DOHH2 (cell line): ENCODE measurements at regions not wholly inside any gene's neighbourhood (a gene's known extent, or its start where the extent isn't known, plus 50 kb on each side); places are given as distances from the start of the nearest gene placed in this dataset.

Experiments
- H3F3A ChIP-seq: fragments of 200-600 bp; sonication (generic), shearing (Covaris generic); 2 replicates; pipeline ENCODE4 v1.6.0; 2016; ENCODE audit warnings: antibody characterized with exemption, mild to moderate bottlenecking; ENCODE audit not compliant: control insufficient read depth, insufficient read depth
- H3K27ac ChIP-seq: fragments of 200-600 bp; sonication (generic); 2 replicates; pipeline ENCODE4 v1.5.1; 2014; ENCODE audit warnings: low read depth, mild to moderate bottlenecking, low read length, moderate library complexity
- H3K27me3 ChIP-seq: fragments of 200-600 bp; sonication (generic); 2 replicates; pipeline ENCODE4 v1.6.1; 2014; ENCODE audit warnings: mild to moderate bottlenecking, low read length, mixed read lengths; ENCODE audit not compliant: control insufficient read depth
- H3K36me3 ChIP-seq: fragments of 200-600 bp; sonication (generic); 2 replicates; pipeline ENCODE4 v1.6.1; 2014; ENCODE audit warnings: mild to moderate bottlenecking, low read length, moderate library complexity, mixed read lengths; ENCODE audit not compliant: control insufficient read depth
- H3K4me1 ChIP-seq: fragments of 200-600 bp; sonication (generic); 2 replicates; pipeline ENCODE4 v1.6.1; 2014; ENCODE audit warnings: mild to moderate bottlenecking, low read length, mixed read lengths; ENCODE audit not compliant: control insufficient read depth
- H3K4me2 ChIP-seq: fragments of 200-600 bp; sonication (generic); 2 replicates; pipeline ENCODE4 v1.6.0; 2014; ENCODE audit warnings: mild to moderate bottlenecking, low read length, moderate library complexity
- H3K4me3 ChIP-seq: fragments of 200-600 bp; sonication (generic); 2 replicates; pipeline ENCODE4 v1.5.1; 2014; ENCODE audit warnings: mild to moderate bottlenecking, low read length, mixed read lengths
- H3K79me2 ChIP-seq: fragments of 200-600 bp; sonication (generic); 2 replicates; pipeline ENCODE4 v1.6.1; 2014; ENCODE audit warnings: mild to moderate bottlenecking, low read length, mixed read lengths; ENCODE audit not compliant: control insufficient read depth
- H3K9me2 ChIP-seq: fragments of 200-600 bp; sonication (generic); replicated peaks from 2 replicates; pipeline ENCODE4 v1.6.1; 2014; ENCODE audit warnings: mild to moderate bottlenecking, low read length, mixed read lengths; ENCODE audit not compliant: control insufficient read depth
- H3K9me3 ChIP-seq: fragments of 200-600 bp; sonication (generic); 2 replicates; pipeline ENCODE4 v1.6.1; 2014; ENCODE audit warnings: antibody characterized with exemption, low read length, mixed read lengths; ENCODE audit not compliant: control insufficient read depth, insufficient read depth
- H4K20me1 ChIP-seq: fragments of 200-600 bp; sonication (generic); 2 replicates; pipeline ENCODE4 v1.6.0; 2014; ENCODE audit warnings: low read depth, mild to moderate bottlenecking, antibody characterized with exemption, low read length, moderate library complexity; ENCODE audit not compliant: control insufficient read depth, insufficient read depth
- CTCF ChIP-seq: fragments of 200-600 bp; sonication (generic); IDR thresholded peaks from one replicate; pipeline ENCODE4 v1.5.1; 2014; ENCODE audit warnings: antibody characterized with exemption, mild to moderate bottlenecking, low read depth, low read length; ENCODE audit not compliant: poor library complexity, severe bottlenecking
- EZH2phosphoT487 ChIP-seq: fragments of 200-600 bp; sonication (generic); IDR thresholded peaks from 2 replicates; pipeline ENCODE4 v1.6.1; 2017; ENCODE audit warnings: borderline replicate concordance, mild to moderate bottlenecking, antibody characterized with exemption, low read length, moderate library complexity, mixed read lengths

GRCh38 chr2:161044095-161044865 lies 115.9 kb upstream of the TANK start:
- Histone ChIP-seq H3K9me3 (no peaks in the 10 kb centered on the region), H3K27me3 (no peaks in the 10 kb centered on the region), H3K9me2 (no peaks in the 10 kb centered on the region), H3K4me2 (no peak overlapping the region), H3F3A (no peaks in the 10 kb centered on the region), H4K20me1 (no peaks in the 10 kb centered on the region), H3K27ac (no peak overlapping the region), H3K36me3 (no peaks in the 10 kb centered on the region), H3K79me2 (no peaks in the 10 kb centered on the region), H3K4me3 (no peak overlapping the region), H3K4me1 (no peaks in the 10 kb centered on the region)
- TF ChIP-seq CTCF (no peak), EZH2phosphoT487 (no peak)

GRCh38 chr2:161044921-161045320 lies 115.3 kb upstream of the TANK start:
- Histone ChIP-seq H3F3A (no peaks in the 10 kb centered on the region), H3K36me3 (no peaks in the 10 kb centered on the region), H3K4me2 (no peak overlapping the region), H3K27ac (no peak overlapping the region), H3K9me3 (no peaks in the 10 kb centered on the region), H3K79me2 (no peaks in the 10 kb centered on the region), H3K4me3 (no peak overlapping the region), H3K27me3 (no peaks in the 10 kb centered on the region), H3K4me1 (no peaks in the 10 kb centered on the region), H3K9me2 (no peaks in the 10 kb centered on the region), H4K20me1 (no peaks in the 10 kb centered on the region)
- no peak for TF ChIP-seq CTCF
- no peak for TF ChIP-seq EZH2phosphoT487

- Histone ChIP-seq H3K27me3 (no peaks in the 10 kb centered on the region), H3K79me2 (no peaks in the 10 kb centered on the region), H3K9me3 (no peaks in the 10 kb centered on the region), H4K20me1 (no peaks in the 10 kb centered on the region), H3K27ac (no peak overlapping the region), H3K4me1 (no peaks in the 10 kb centered on the region), H3K9me2 (no peaks in the 10 kb centered on the region), H3K4me3 (no peak overlapping the region), H3F3A (no peaks in the 10 kb centered on the region), H3K4me2 (no peak overlapping the region), H3K36me3 (no peaks in the 10 kb centered on the region)
- TF ChIP-seq CTCF (no peak), EZH2phosphoT487 (no peak)
Measured at GRCh38 chr2:161045726-161046125, 114.5 kb upstream of the TANK start.
